ENCODE measurements at regions not wholly inside any gene's neighbourhood (a gene's known extent, or its start where the extent isn't known, plus 50 kb on each side); places are given as distances from the start of the nearest gene placed in this dataset.

DNA sequence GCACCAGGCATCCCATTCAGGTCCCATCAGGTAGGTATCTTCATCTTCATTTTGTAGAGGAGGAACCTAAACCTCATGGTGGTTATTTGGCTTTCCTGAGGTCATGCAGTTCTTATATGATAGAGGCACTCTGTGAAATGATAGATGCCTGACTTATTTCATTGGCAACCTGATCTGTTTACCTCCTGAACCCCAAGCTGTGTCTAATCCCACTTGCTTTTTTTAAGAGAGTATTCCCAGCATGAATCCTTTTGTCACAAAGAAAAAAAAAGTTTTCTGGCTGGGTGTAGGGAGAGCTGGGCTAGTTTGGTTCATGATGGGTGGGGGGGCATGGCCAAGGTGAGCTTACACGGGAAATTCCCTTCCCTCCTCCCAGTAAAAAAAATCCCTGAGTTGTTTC is 154.2 kb downstream of the TENT5C start:
- TF ChIP-seq, protein P1, sequence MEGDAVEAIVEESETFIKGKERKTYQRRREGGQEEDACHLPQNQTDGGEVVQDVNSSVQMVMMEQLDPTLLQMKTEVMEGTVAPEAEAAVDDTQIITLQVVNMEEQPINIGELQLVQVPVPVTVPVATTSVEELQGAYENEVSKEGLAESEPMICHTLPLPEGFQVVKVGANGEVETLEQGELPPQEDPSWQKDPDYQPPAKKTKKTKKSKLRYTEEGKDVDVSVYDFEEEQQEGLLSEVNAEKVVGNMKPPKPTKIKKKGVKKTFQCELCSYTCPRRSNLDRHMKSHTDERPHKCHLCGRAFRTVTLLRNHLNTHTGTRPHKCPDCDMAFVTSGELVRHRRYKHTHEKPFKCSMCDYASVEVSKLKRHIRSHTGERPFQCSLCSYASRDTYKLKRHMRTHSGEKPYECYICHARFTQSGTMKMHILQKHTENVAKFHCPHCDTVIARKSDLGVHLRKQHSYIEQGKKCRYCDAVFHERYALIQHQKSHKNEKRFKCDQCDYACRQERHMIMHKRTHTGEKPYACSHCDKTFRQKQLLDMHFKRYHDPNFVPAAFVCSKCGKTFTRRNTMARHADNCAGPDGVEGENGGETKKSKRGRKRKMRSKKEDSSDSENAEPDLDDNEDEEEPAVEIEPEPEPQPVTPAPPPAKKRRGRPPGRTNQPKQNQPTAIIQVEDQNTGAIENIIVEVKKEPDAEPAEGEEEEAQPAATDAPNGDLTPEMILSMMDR (IDR thresholded peaks at IDR 0.05) = no peak
- no peak for TF ChIP-seq POLR2A (IDR thresholded peaks at IDR 0.05)
